ENCODE measurements at regions not wholly inside any gene's neighbourhood (a gene's known extent, or its start where the extent isn't known, plus 50 kb on each side); places are given as distances from the start of the nearest gene placed in this dataset.

DNA sequence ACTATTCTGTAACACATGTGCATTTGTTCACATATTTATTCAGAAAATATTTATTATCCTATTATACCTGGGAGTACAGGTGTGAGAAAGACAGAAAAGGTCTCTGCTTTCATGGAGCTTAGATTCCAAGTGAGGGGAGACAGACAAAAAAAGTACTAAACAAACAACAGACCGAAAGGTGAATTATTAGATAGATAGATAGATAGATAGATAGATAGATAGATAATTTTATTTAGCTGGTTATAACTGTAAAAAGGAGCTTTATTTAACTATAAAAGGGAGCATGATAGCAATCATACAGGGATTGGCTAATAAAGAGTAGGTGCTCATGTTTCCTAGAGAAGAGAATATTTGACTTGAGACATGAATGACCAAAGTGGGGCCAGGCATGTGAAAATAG lies 119.4 kb downstream of the TNFSF18 start:
- no peak for TF ChIP-seq CTCF (IDR thresholded peaks at IDR 0.05)
- Histone ChIP-seq H3K4me3 (no peak overlapping the region), H3K4me1 (peaks cover 12% of the 10 kb centered on the region), H3K27ac (no peak overlapping the region), H3K9me3 (no peaks in the 10 kb centered on the region), H3K27me3 (no peaks in the 10 kb centered on the region), H3K36me3 (no peaks in the 10 kb centered on the region)
- ATAC-seq (no peak), DNase-seq (no peak)
- intact Hi-C loops (cut with DNase I) = no loop called here

GRCh38 chr1:172931761-172932160 lies 119.0 kb downstream of the TNFSF18 start:
- Histone ChIP-seq H3K27ac (no peak overlapping the region), H3K27me3 (no peaks in the 10 kb centered on the region), H3K4me1 (peaks cover 12% of the 10 kb centered on the region), H3K9me3 (no peaks in the 10 kb centered on the region), H3K4me3 (no peak overlapping the region), H3K36me3 (no peaks in the 10 kb centered on the region)
- no peak for ATAC-seq
- no peak for TF ChIP-seq CTCF (IDR thresholded peaks at IDR 0.05)
- intact Hi-C loops (cut with DNase I) = no loop called here
- no peak for DNase-seq

DNA sequence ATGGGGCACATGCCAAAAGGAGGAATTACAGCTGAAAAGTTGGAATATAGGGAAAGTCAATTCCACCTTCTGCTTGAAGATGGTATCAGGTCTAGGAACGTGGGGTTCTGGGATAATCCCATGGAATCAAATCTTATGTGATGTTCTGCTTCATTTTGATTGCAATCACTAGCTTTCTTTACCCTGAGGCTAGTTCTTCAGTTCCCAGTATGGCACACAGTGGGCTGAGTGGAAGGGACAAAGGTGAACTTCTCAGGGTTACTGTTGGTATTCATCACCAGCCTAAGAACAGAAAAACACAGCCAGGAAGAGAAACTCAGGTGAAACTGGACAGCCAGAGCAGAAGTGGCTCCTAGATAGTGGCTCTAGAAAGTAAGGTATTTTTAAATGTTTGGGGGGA lies 117.8 kb downstream of the TNFSF18 start:
- Histone ChIP-seq H3K27ac (no peak overlapping the region), H3K4me1 (peaks cover 12% of the 10 kb centered on the region), H3K4me3 (no peak overlapping the region), H3K36me3 (no peaks in the 10 kb centered on the region), H3K9me3 (no peaks in the 10 kb centered on the region), H3K27me3 (no peaks in the 10 kb centered on the region)
- ATAC-seq (no peak), DNase-seq (no peak)
- no peak for TF ChIP-seq CTCF (IDR thresholded peaks at IDR 0.05)
- intact Hi-C loops (cut with DNase I) = no loop called here

DNA sequence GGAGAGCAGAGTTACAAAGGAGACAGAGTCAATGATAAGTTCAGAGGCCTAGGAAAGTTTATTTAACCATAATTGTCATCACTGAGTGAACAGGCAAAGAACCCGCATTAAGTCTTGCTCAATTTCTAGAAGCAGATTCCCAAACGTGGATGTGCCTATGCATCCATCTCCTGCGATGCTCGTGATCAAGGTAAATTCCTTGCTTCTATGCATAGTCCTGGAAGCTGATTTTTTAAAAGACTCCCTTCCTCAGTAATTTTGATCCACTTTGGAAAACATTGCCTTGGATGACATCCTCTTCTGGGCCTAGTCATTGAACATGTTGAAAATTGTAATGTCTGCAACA lies 116.4 kb downstream of the TNFSF18 start:
- ATAC-seq (no peak), DNase-seq (no peak)
- Histone ChIP-seq H3K4me3 (no peak overlapping the region), H3K27me3 (no peaks in the 10 kb centered on the region), H3K4me1 (peaks cover 12% of the 10 kb centered on the region), H3K9me3 (no peaks in the 10 kb centered on the region), H3K36me3 (no peaks in the 10 kb centered on the region), H3K27ac (no peak overlapping the region)
- no peak for TF ChIP-seq CTCF (IDR thresholded peaks at IDR 0.05)
- intact Hi-C loops (cut with DNase I) = no loop called here

DNA sequence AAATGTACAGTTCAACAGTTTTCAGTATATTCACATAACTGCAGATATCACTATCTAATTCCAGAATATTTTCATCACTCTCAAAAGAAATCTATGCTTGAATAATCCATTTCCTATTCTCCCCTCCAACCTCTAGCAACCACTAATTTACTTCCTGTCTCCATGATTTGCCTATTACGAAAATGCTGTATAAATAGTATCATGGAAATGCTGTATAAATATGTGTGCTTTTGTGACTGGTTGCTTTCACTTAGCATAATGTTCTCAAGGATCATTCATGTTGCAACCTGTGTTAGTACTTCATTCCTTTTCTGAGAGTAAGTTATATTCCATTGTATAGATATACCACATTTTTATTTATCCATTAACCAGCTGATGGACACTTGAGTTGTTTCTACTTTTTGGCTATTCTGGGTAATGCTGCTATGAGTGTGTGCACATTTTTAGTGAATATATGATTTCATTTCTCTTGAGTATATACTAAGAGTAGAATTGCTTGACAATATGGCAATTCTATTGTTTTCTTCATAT lies 115.6 kb downstream of the TNFSF18 start:
- H3K36me3 ChIP-seq = no peaks in the 10 kb centered on the region
- peaks cover 12% of the 10 kb centered on the region for H3K4me1 ChIP-seq
- H3K4me3 ChIP-seq = no peak overlapping the region
- DNase-seq (no peak), ATAC-seq (no peak)
- intact Hi-C loops (cut with DNase I) = no loop called here
- no peaks in the 10 kb centered on the region for H3K27me3 ChIP-seq
- no peak for TF ChIP-seq CTCF (IDR thresholded peaks at IDR 0.05)
- no peaks in the 10 kb centered on the region for H3K9me3 ChIP-seq
- H3K27ac ChIP-seq = no peak overlapping the region

- H3K27me3 ChIP-seq = no peaks in the 10 kb centered on the region
- no peak overlapping the region for H3K27ac ChIP-seq
- peaks cover 12% of the 10 kb centered on the region for H3K4me1 ChIP-seq
- H3K4me3 ChIP-seq = no peak overlapping the region
- no peak for ATAC-seq
- DNase-seq = no peak
- H3K9me3 ChIP-seq = no peaks in the 10 kb centered on the region
- intact Hi-C loops (cut with DNase I) = no loop called here
- TF ChIP-seq CTCF (IDR thresholded peaks at IDR 0.05) = no peak
- H3K36me3 ChIP-seq = no peaks in the 10 kb centered on the region
Measured at GRCh38 chr1:172936088-172936645, 114.6 kb downstream of the TNFSF18 start.
